DND-41 (cell line): ENCODE measurements at regions not wholly inside any gene's neighbourhood (a gene's known extent, or its start where the extent isn't known, plus 50 kb on each side); places are given as distances from the start of the nearest gene placed in this dataset.

Source experiments
- CTCF ChIP-seq: IDR thresholded peaks from 2 replicates; pipeline ENCODE4 v1.5.1; 2012; ENCODE audit warnings: borderline replicate concordance, low read length, moderate library complexity, mild to moderate bottlenecking; ENCODE audit not compliant: poor library complexity, severe bottlenecking; ENCODE audit errors: extremely low read depth
- EZH2 ChIP-seq: IDR thresholded peaks from 3 replicates; pipeline ENCODE4 v1.6.1; 2012; ENCODE audit warnings: borderline replicate concordance, low read depth, mild to moderate bottlenecking, moderate library complexity, low read length, inconsistent platforms; ENCODE audit not compliant: severe bottlenecking

GRCh38 chr3:125647318-125648014, 52.2 kb upstream of the OSBPL11 start:
- no peak for TF ChIP-seq CTCF
- TF ChIP-seq EZH2 = no peak
